A673 (cell line): ENCODE measurements at regions not wholly inside any gene's neighbourhood (a gene's known extent, or its start where the extent isn't known, plus 50 kb on each side); places are given as distances from the start of the nearest gene placed in this dataset.

Source experiments
- BruUV-seq: library from RNA; stranded (reverse); fragments of 400-500 nt; replicated peaks from 2 replicates; lab custom pipeline; 2021; lab: Mats Ljungman, UMichigan
- CTCF ChIA-PET: fragments of 300-600 bp; sonication (Branson Sonifier 250); formaldehyde crosslinking; loops from one replicate; lab custom pipeline; 2022; ENCODE audit warnings: antibody characterized with exemption; lab: Charles Lee
- POLR2A ChIA-PET: fragments of 300-600 bp; sonication (Branson Sonifier 250); formaldehyde crosslinking; loops from one replicate; lab custom pipeline; 2022; ENCODE audit warnings: antibody characterized with exemption; ENCODE audit not compliant: low non-redundant PET; lab: Charles Lee
- DNase-seq: peaks from one replicate; pipeline ENCODE4 v3.0.0-alpha.2; 2015; ENCODE audit warnings: low spot score
- H3K27ac ChIP-seq: fragments of 200-600 bp; sonication (generic); 2 replicates; pipeline ENCODE4 v1.5.1; 2016; ENCODE audit warnings: mixed run types, low read depth, mild to moderate bottlenecking, mixed read lengths, antibody characterized with exemption, low read length; ENCODE audit not compliant: poor library complexity, severe bottlenecking
- H3K27me3 ChIP-seq: fragments of 200-600 bp; sonication (generic); replicated peaks from 2 replicates; pipeline ENCODE4 v1.6.1; 2017; ENCODE audit warnings: mixed run types, low read depth, mild to moderate bottlenecking, mixed read lengths, antibody characterized with exemption, low read length; ENCODE audit not compliant: insufficient read depth, poor library complexity
- H3K36me3 ChIP-seq: fragments of 200-600 bp; sonication (generic); 2 replicates; pipeline ENCODE4 v1.6.1; 2016; ENCODE audit warnings: mixed run types, mild to moderate bottlenecking, mixed read lengths, antibody characterized with exemption, low read length; ENCODE audit not compliant: insufficient read depth, poor library complexity, severe bottlenecking
- H3K4me1 ChIP-seq: fragments of 200-600 bp; sonication (generic); 2 replicates; pipeline ENCODE4 v1.6.1; 2017; ENCODE audit warnings: mixed run types, mild to moderate bottlenecking, mixed read lengths, antibody characterized with exemption, low read length; ENCODE audit not compliant: insufficient read depth, poor library complexity, severe bottlenecking
- H3K4me3 ChIP-seq: fragments of 200-600 bp; sonication (generic); 2 replicates; pipeline ENCODE4 v1.5.1; 2016; ENCODE audit warnings: low read depth, mixed run types, mild to moderate bottlenecking, mixed read lengths, low read length; ENCODE audit not compliant: poor library complexity, severe bottlenecking
- H3K9me3 ChIP-seq: fragments of 200-600 bp; sonication (generic); 2 replicates; pipeline ENCODE4 v1.6.1; 2016; ENCODE audit warnings: mixed run types, low read depth, mild to moderate bottlenecking, mixed read lengths, antibody characterized with exemption, low read length; ENCODE audit not compliant: poor library complexity, severe bottlenecking
- CTCF ChIP-seq: fragments of 300-800, 200-600 bp; sonication (generic); conservative IDR thresholded peaks from 2 replicates; pipeline ENCODE4 v1.5.1; 2017; ENCODE audit warnings: low read depth, mild to moderate bottlenecking, antibody characterized with exemption, low read length, moderate library complexity, mixed read lengths
- EZH2 ChIP-seq: fragments of 200-600 bp; sonication (generic); IDR thresholded peaks from 2 replicates; pipeline ENCODE4 v1.6.1; 2017; ENCODE audit warnings: borderline replicate concordance, low read depth, mild to moderate bottlenecking, mixed read lengths, antibody characterized with exemption, low read length; ENCODE audit not compliant: poor library complexity, severe bottlenecking
- intact Hi-C: fragments of 100-400 bp; cut with micrococcal nuclease; formaldehyde crosslinking; loops from one replicate; pipeline ENCODE4 v1.10.0; 2022; ENCODE audit not compliant: unreplicated experiment

GRCh38 chr12:42810006-42810405, 220.5 kb upstream of the PRICKLE1 start:
- no peaks in the 10 kb centered on the region for H3K27me3 ChIP-seq
- CTCF ChIA-PET = interaction anchor here (0.7 kb wide), 1 partner anchor 1255 kb away, joined by 4 read pairs; no protein-coding TSS in a partner anchor
- no peaks in the 10 kb centered on the region for H3K9me3 ChIP-seq
- H3K27ac ChIP-seq = no peak overlapping the region
- no peak overlapping the region for H3K4me3 ChIP-seq
- no peak for DNase-seq
- BruUV-seq = no TSS peak
- POLR2A ChIA-PET = no interaction called here
- H3K4me1 ChIP-seq = no peaks in the 10 kb centered on the region
- no peak for TF ChIP-seq EZH2
- TF ChIP-seq CTCF = no peak
- H3K36me3 ChIP-seq = no peaks in the 10 kb centered on the region
- intact Hi-C loops = no loop called here

GRCh38 chr12:42809226-42809625, 219.7 kb upstream of the PRICKLE1 start:
- H3K4me1 ChIP-seq = no peaks in the 10 kb centered on the region
- no TSS peak for BruUV-seq
- no peak for DNase-seq
- POLR2A ChIA-PET = no interaction called here
- no peak for TF ChIP-seq CTCF
- no peak for TF ChIP-seq EZH2
- H3K36me3 ChIP-seq = no peaks in the 10 kb centered on the region
- H3K4me3 ChIP-seq = no peak overlapping the region
- H3K27ac ChIP-seq = no peak overlapping the region
- H3K9me3 ChIP-seq = no peaks in the 10 kb centered on the region
- intact Hi-C loops = no loop called here
- H3K27me3 ChIP-seq = no peaks in the 10 kb centered on the region
- CTCF ChIA-PET = no interaction called here

- no TSS peak for BruUV-seq
- no peak overlapping the region for H3K27ac ChIP-seq
- POLR2A ChIA-PET = no interaction called here
- no peak overlapping the region for H3K4me3 ChIP-seq
- H3K4me1 ChIP-seq = no peaks in the 10 kb centered on the region
- DNase-seq = no peak
- intact Hi-C loops = no loop called here
- TF ChIP-seq EZH2 (no peak), CTCF (no peak)
- CTCF ChIA-PET = no interaction called here
- no peaks in the 10 kb centered on the region for H3K9me3 ChIP-seq
- H3K36me3 ChIP-seq = no peaks in the 10 kb centered on the region
- no peaks in the 10 kb centered on the region for H3K27me3 ChIP-seq
These were observed 218.2 kb upstream of the PRICKLE1 start for GRCh38 chr12:42807766-42808165.
